HUDEP-2 (cell line): ENCODE measurements at regions not wholly inside any gene's neighbourhood (a gene's known extent, or its start where the extent isn't known, plus 50 kb on each side); places are given as distances from the start of the nearest gene placed in this dataset.

Source experiments
- DNase-seq, 76 experiments: peaks; one replicate each; lab custom pipeline; 2025; ENCODE audit not compliant: unreplicated experiment in 76 of 76; lab: John Stamatoyannopoulos, UW

- DNase-seq, result no peak
Observed at GRCh38 chr2:8086796-8087479, 594.9 kb upstream of the ID2 start.

- DNase-seq, result no peak
Observed at GRCh38 chr2:8087480-8087840, 594.4 kb upstream of the ID2 start.

GRCh38 chr2:8088810-8089209 is 593.0 kb upstream of the ID2 start:
- no peak for DNase-seq

- no peak for DNase-seq
Observed at GRCh38 chr2:8089596-8089995, 592.3 kb upstream of the ID2 start.

GRCh38 chr2:8090748-8091700 is 590.8 kb upstream of the ID2 start:
- peak in 18 of 76 experiments; percentile 1 to 26 (median 6) for DNase-seq

GRCh38 chr2:8094526-8094925 is 587.3 kb upstream of the ID2 start:
- DNase-seq, result no peak

GRCh38 chr2:8095978-8096377 is 585.9 kb upstream of the ID2 start:
- DNase-seq, result no peak

- no peak for DNase-seq
Observed at GRCh38 chr2:8096484-8096883, 585.4 kb upstream of the ID2 start.

GRCh38 chr2:8098476-8099266 is 583.2 kb upstream of the ID2 start:
- no peak for DNase-seq

GRCh38 chr2:8099267-8099582 is 582.6 kb upstream of the ID2 start:
- DNase-seq, result no peak

- no peak for DNase-seq
Observed at GRCh38 chr2:8101614-8102277, 580.1 kb upstream of the ID2 start.

- no peak for DNase-seq
Observed at GRCh38 chr2:8102470-8102869, 579.4 kb upstream of the ID2 start.

GRCh38 chr2:8103085-8103708 is 578.7 kb upstream of the ID2 start:
- DNase-seq, result no peak

- DNase-seq, result no peak
Observed at GRCh38 chr2:8107150-8107549, 574.7 kb upstream of the ID2 start.

- DNase-seq, result no peak
Observed at GRCh38 chr2:8107621-8108378, 574.1 kb upstream of the ID2 start.

GRCh38 chr2:8110716-8111115 is 571.1 kb upstream of the ID2 start:
- no peak for DNase-seq

- DNase-seq, result no peak
Observed at GRCh38 chr2:8111193-8111592, 570.7 kb upstream of the ID2 start.

- no peak for DNase-seq
Observed at GRCh38 chr2:8115456-8115855, 566.4 kb upstream of the ID2 start.

GRCh38 chr2:8115966-8116365 is 565.9 kb upstream of the ID2 start:
- DNase-seq, result no peak

- DNase-seq, result no peak
Observed at GRCh38 chr2:8116661-8117060, 565.2 kb upstream of the ID2 start.
